ENCODE measurements at regions not wholly inside any gene's neighbourhood (a gene's known extent, or its start where the extent isn't known, plus 50 kb on each side); places are given as distances from the start of the nearest gene placed in this dataset.

- ChIA-PET POLR2A (no interaction called here), CTCF (interaction anchor here (0.6 kb wide), 1 partner anchor 52 kb away, joined by 3 read pairs; no protein-coding TSS in a partner anchor)
- no peaks in the 10 kb centered on the region for H3K9me3 ChIP-seq
- intact Hi-C loops (cut with micrococcal nuclease; ENCODE audit: unreplicated experiment): no loop called here
- no peaks in the 10 kb centered on the region for H3K36me3 ChIP-seq (ENCODE audit: control insufficient read depth, insufficient read depth, low read length)
- no peak overlapping the region for H3K4me3 ChIP-seq (ENCODE audit: low read depth, low read length)
- no peak for TF ChIP-seq CTCF (IDR thresholded peaks at IDR 0.05; ENCODE audit: insufficient read depth in 1 of 2, low read depth in 1 of 2, low read length in 1 of 2, severe bottlenecking in 1 of 2, unreplicated experiment in 1 of 2)
- no peaks in the 10 kb centered on the region for H3K4me1 ChIP-seq
- Mint-ChIP-seq H3K9me3 (ENCODE audit: unreplicated experiment) (no peaks in the 10 kb centered on the region), H3K27me3 (ENCODE audit: insufficient read depth, unreplicated experiment) (no peaks in the 10 kb centered on the region), H3K36me3 (ENCODE audit: insufficient read depth, unreplicated experiment) (no peaks in the 10 kb centered on the region), H3K4me1 (ENCODE audit: low read depth, unreplicated experiment) (no peaks in the 10 kb centered on the region), H3K4me3 (ENCODE audit: unreplicated experiment) (no peak overlapping the region), H3K27ac (ENCODE audit: unreplicated experiment) (no peak overlapping the region)
- no peak for DNase-seq
- no peaks in the 10 kb centered on the region for H3K27me3 ChIP-seq (replicated peaks; ENCODE audit: control insufficient read depth, insufficient read depth, low read length)
- no TSS peak for BruUV-seq (replicated peaks)
These were observed 486.7 kb upstream of the ZP4 start for GRCh38 chr1:238377280-238377919.

GRCh38 chr1:238370599-238370998 is 479.9 kb upstream of the ZP4 start:
- no peak overlapping the region for H3K4me3 Mint-ChIP-seq (ENCODE audit: unreplicated experiment)
- POLR2A ChIA-PET: no interaction called here
- CTCF ChIA-PET: no interaction called here
- no TSS peak for BruUV-seq (replicated peaks)
- H3K9me3 Mint-ChIP-seq (ENCODE audit: unreplicated experiment): peaks cover 12% of the 10 kb centered on the region
- no peaks in the 10 kb centered on the region for H3K4me1 ChIP-seq
- DNase-seq: no peak
- no peaks in the 10 kb centered on the region for H3K27me3 ChIP-seq (replicated peaks; ENCODE audit: control insufficient read depth, insufficient read depth, low read length)
- intact Hi-C loops (cut with micrococcal nuclease; ENCODE audit: unreplicated experiment): no loop called here
- no peak for TF ChIP-seq CTCF (IDR thresholded peaks at IDR 0.05; ENCODE audit: insufficient read depth in 1 of 2, low read depth in 1 of 2, low read length in 1 of 2, severe bottlenecking in 1 of 2, unreplicated experiment in 1 of 2)
- no peaks in the 10 kb centered on the region for H3K36me3 ChIP-seq (ENCODE audit: control insufficient read depth, insufficient read depth, low read length)
- H3K27me3 Mint-ChIP-seq (ENCODE audit: insufficient read depth, unreplicated experiment): no peaks in the 10 kb centered on the region
- no peak overlapping the region for H3K27ac Mint-ChIP-seq (ENCODE audit: unreplicated experiment)
- H3K4me3 ChIP-seq (ENCODE audit: low read depth, low read length): no peak overlapping the region
- H3K4me1 Mint-ChIP-seq (ENCODE audit: low read depth, unreplicated experiment): no peaks in the 10 kb centered on the region
- H3K36me3 Mint-ChIP-seq (ENCODE audit: insufficient read depth, unreplicated experiment): no peaks in the 10 kb centered on the region
- H3K9me3 ChIP-seq: no peaks in the 10 kb centered on the region

- H3K4me1 ChIP-seq: no peaks in the 10 kb centered on the region
- no peak overlapping the region for H3K4me3 ChIP-seq (ENCODE audit: low read depth, low read length)
- no peaks in the 10 kb centered on the region for H3K4me1 Mint-ChIP-seq (ENCODE audit: low read depth, unreplicated experiment)
- TF ChIP-seq CTCF (IDR thresholded peaks at IDR 0.05; ENCODE audit: insufficient read depth in 1 of 2, low read depth in 1 of 2, low read length in 1 of 2, severe bottlenecking in 1 of 2, unreplicated experiment in 1 of 2): no peak
- no peak overlapping the region for H3K4me3 Mint-ChIP-seq (ENCODE audit: unreplicated experiment)
- intact Hi-C loops (cut with micrococcal nuclease; ENCODE audit: unreplicated experiment): no loop called here
- DNase-seq: no peak
- H3K9me3 ChIP-seq: no peaks in the 10 kb centered on the region
- no peaks in the 10 kb centered on the region for H3K27me3 Mint-ChIP-seq (ENCODE audit: insufficient read depth, unreplicated experiment)
- no peak overlapping the region for H3K27ac Mint-ChIP-seq (ENCODE audit: unreplicated experiment)
- no peaks in the 10 kb centered on the region for H3K36me3 Mint-ChIP-seq (ENCODE audit: insufficient read depth, unreplicated experiment)
- H3K9me3 Mint-ChIP-seq (ENCODE audit: unreplicated experiment): peaks cover 6% of the 10 kb centered on the region
- POLR2A ChIA-PET: no interaction called here
- H3K27me3 ChIP-seq (replicated peaks; ENCODE audit: control insufficient read depth, insufficient read depth, low read length): no peaks in the 10 kb centered on the region
- no peaks in the 10 kb centered on the region for H3K36me3 ChIP-seq (ENCODE audit: control insufficient read depth, insufficient read depth, low read length)
- CTCF ChIA-PET: no interaction called here
- BruUV-seq (replicated peaks): no TSS peak
These were observed 473.6 kb upstream of the ZP4 start for GRCh38 chr1:238364214-238364892.

Data from Caco-2 (cell line).